Stomach (tissue), 4 donors: ENCODE measurements at regions not wholly inside any gene's neighbourhood (a gene's known extent, or its start where the extent isn't known, plus 50 kb on each side); places are given as distances from the start of the nearest gene placed in this dataset.

Experiments
- CTCF ChIP-seq, 7 experiments: fragments of 450-650 bp in 4 of 7; fragments of 200-600 bp in 3 of 7; sonication (generic) in 3 of 7; IDR thresholded peaks; one replicate each; pipeline ENCODE4 v1.5.1; 2016 to 2019; ENCODE audit warnings: antibody characterized with exemption in 7 of 7, control low read depth in 2 of 7, mild to moderate bottlenecking in 1 of 7
- EP300 ChIP-seq: sonication (generic); formaldehyde crosslinking; IDR thresholded peaks from one replicate; pipeline ENCODE4 v1.6.1; 2017; ENCODE audit warnings: antibody characterized with exemption
- POLR2A ChIP-seq, 4 donors: fragments of 450-650 bp; IDR thresholded peaks; one replicate each; pipeline ENCODE4 v1.6.1; 2016; ENCODE audit warnings: antibody characterized with exemption in 4 of 4, control low read depth in 2 of 4, mild to moderate bottlenecking in 1 of 4, moderate library complexity in 1 of 4
- POLR2AphosphoS5 ChIP-seq, 3 donors: sonication (generic); formaldehyde crosslinking; IDR thresholded peaks; one replicate each; pipeline ENCODE4 v1.6.1; 2016; ENCODE audit warnings: antibody characterized with exemption in 3 of 3

GRCh38 chr10:55491712-55492111 lies 690.7 kb upstream of the PCDH15 start:
- TF ChIP-seq POLR2AphosphoS5 (IDR thresholded peaks at IDR 0.05) = no peak
- TF ChIP-seq POLR2A (IDR thresholded peaks at IDR 0.05) = no peak
- no peak for TF ChIP-seq CTCF (IDR thresholded peaks at IDR 0.05)
- no peak for TF ChIP-seq EP300
